ENCODE measurements at regions not wholly inside any gene's neighbourhood (a gene's known extent, or its start where the extent isn't known, plus 50 kb on each side); places are given as distances from the start of the nearest gene placed in this dataset.

DNA sequence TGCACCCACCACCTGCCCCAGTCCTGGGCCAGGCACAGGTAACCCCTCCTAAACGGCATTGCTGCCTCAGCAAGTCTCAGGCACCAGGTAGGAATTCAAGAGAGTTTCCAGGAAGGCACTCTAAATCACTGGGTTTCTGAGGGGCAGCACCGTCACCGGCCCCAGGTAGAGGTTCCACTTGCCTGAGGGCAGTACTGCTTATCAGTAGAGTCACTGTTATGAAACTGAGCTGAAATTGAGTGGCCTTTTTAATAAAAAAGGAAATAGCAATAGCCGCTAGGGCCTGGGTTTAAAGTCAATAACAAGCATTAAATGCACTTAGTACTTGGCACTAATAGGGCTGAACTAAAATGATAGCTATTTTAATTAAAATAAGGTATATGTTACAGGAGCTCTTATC is 653.7 kb downstream of the METTL4 start:
- H3K27ac Mint-ChIP-seq, result no peak overlapping the region
- no peak overlapping the region for H3K4me3 Mint-ChIP-seq
- H3K4me1 Mint-ChIP-seq (ENCODE audit: low read depth in 2 of 2), result no peaks in the 10 kb centered on the region
- DNase-seq (no peak), ATAC-seq (replicated peaks) (no peak)
- H3K27me3 Mint-ChIP-seq, result no peaks in the 10 kb centered on the region
- no peaks in the 10 kb centered on the region for H3K36me3 Mint-ChIP-seq (ENCODE audit: insufficient read depth)
- H3K9me3 Mint-ChIP-seq, result peaks cover 7 to 19% of the 10 kb centered on the region in 2 donors

DNA sequence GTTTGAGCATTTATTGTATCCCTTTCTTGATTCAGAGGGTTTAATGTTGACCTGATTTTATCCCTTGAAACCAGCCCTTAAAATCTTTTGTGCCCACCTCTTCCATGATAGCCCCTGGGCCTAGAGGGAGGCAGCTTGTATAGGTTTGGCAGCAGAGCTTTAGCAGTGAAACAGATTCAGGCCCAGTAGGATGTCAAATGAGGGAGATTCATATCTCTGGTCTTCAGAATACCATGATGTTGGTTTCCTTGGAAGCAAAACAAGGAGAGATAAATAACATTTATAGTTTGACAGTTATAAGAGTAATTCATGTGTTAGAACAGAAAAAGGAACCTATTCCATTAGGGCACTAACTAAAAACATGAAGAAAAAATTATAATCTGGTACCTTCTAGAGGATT is 649.2 kb downstream of the METTL4 start:
- DNase-seq, result no peak
- no peak overlapping the region for H3K4me3 Mint-ChIP-seq
- peaks cover 0 to 11% of the 10 kb centered on the region in 2 donors for H3K9me3 Mint-ChIP-seq
- no peaks in the 10 kb centered on the region for H3K27me3 Mint-ChIP-seq
- H3K4me1 Mint-ChIP-seq (ENCODE audit: low read depth in 2 of 2), result no peaks in the 10 kb centered on the region
- H3K36me3 Mint-ChIP-seq (ENCODE audit: insufficient read depth), result no peaks in the 10 kb centered on the region
- H3K27ac Mint-ChIP-seq, result no peak overlapping the region
- no peak for ATAC-seq (replicated peaks)

DNA sequence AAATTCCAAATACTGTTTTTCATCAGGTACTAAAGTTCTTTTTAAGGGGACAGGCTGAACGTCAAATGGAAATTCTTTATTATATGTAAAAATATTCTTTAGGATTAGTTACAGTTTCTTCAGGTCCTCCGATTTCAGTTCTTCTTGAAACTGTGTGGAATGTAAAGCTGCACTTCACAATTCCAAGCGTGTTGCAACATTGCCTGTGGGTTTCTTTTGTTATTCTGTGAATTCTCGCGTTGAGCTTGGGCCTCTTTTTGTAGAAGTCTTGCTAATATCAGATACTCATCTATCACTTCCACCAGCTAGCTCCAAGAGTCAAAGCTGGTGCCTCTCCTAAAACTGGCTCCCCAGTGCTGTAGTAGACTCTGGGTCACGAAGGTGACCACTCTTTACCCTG is 642.6 kb downstream of the METTL4 start:
- no peak overlapping the region for H3K27ac Mint-ChIP-seq
- no peaks in the 10 kb centered on the region for H3K27me3 Mint-ChIP-seq
- H3K4me1 Mint-ChIP-seq (ENCODE audit: low read depth in 2 of 2), result no peaks in the 10 kb centered on the region
- peaks cover 10 to 11% of the 10 kb centered on the region in 2 donors for H3K9me3 Mint-ChIP-seq
- ATAC-seq (replicated peaks) (no peak), DNase-seq (no peak)
- H3K36me3 Mint-ChIP-seq (ENCODE audit: insufficient read depth), result no peaks in the 10 kb centered on the region
- H3K4me3 Mint-ChIP-seq, result no peak overlapping the region

DNA sequence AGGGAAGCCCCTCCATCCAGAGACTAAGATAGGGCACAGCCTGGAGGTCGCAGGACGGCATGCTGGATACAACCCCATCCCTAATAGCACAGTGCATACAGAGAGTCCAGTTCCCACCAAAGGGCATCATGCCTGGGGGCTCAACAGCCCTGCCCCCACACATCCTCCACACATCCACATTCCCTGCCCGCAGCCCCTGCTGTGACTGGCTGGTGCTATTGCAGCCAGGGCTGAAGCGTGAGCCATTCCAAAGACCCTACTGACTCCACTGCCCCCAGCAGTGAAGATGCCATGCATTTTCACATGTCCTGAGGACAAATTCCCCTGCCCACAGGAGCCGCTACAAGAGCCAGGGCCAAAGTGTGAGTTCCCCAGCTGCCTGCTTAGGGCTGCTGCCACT is 641.6 kb downstream of the METTL4 start:
- H3K36me3 Mint-ChIP-seq (ENCODE audit: insufficient read depth), result no peaks in the 10 kb centered on the region
- H3K27me3 Mint-ChIP-seq, result no peaks in the 10 kb centered on the region
- DNase-seq (no peak), ATAC-seq (replicated peaks) (no peak)
- no peaks in the 10 kb centered on the region for H3K4me1 Mint-ChIP-seq (ENCODE audit: low read depth in 2 of 2)
- H3K9me3 Mint-ChIP-seq, result peaks cover 10 to 11% of the 10 kb centered on the region in 2 donors
- H3K4me3 Mint-ChIP-seq, result no peak overlapping the region
- no peak overlapping the region for H3K27ac Mint-ChIP-seq

- Mint-ChIP-seq H3K27me3 (no peaks in the 10 kb centered on the region), H3K4me1 (ENCODE audit: low read depth in 2 of 2) (no peaks in the 10 kb centered on the region), H3K4me3 (no peak overlapping the region), H3K9me3 (peaks cover 11 to 13% of the 10 kb centered on the region in 2 donors), H3K36me3 (ENCODE audit: insufficient read depth) (no peaks in the 10 kb centered on the region), H3K27ac (no peak overlapping the region)
- no peak for ATAC-seq (replicated peaks)
- no peak for DNase-seq
Measured at GRCh38 chr18:1930291-1931270, 640.7 kb downstream of the METTL4 start.

DNA sequence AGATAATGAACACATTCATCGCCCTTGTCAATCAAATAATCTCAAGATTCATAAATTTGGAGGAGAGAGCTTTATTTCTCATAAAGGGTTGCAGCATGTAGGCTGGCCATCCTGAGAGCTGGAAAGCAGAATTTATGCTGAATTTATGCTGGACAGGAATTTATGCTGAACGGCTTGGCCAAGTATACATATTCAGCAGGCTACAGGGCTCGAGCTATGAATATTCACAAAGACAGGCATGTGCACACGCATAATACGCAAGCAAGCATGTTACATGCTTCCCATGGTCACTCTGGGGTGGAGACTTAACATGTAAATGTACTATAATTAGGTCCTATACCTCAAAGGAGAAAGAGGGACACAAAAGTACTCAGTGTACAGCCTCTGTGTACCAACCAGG is 618.8 kb downstream of the METTL4 start:
- Mint-ChIP-seq H3K4me3 (no peak overlapping the region), H3K27ac (no peak overlapping the region), H3K36me3 (ENCODE audit: insufficient read depth) (no peaks in the 10 kb centered on the region)

DNA sequence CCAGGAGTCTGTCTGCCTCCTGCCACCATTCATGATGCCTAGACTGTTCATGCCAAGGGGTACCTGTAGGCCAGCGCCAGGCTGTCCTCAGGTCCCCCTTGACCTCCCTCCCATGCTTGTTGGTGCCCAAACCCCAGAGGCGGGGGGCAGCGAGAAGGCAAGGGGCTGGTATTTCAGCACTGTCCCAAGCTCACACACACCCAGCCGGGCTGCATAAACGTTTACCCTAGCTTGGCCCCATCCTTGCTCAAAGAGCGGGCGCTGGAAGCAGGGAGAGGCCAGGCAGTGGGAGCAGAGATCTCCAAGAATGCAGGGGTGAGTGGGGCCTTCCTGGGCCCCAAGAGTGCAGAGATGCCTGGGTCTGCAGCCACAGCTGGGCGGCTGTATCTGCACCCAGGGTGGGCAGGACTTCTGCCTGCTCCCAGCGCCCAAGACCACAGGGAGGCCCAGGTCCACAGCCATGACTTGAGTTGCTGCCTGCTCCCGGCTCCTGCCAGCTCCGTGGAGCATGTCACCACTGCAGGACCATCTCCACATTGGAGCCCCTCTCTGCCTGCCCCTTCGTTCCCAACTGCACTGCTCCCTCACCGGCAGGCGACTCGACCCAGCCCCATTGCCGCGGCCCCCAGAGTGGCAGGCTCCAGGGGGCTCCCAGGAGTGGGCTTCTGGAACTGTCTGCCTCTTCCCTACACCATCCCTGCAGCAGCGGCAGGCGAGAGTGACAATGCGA is 616.6 kb downstream of the METTL4 start:
- no peak overlapping the region for H3K4me3 Mint-ChIP-seq

More for the DNA sequence above, 618.8 kb downstream of the METTL4 start:
- DNase-seq, result no peak
- H3K9me3 Mint-ChIP-seq, result peaks cover 0 to 10% of the 10 kb centered on the region in 2 donors
- no peaks in the 10 kb centered on the region for H3K4me1 Mint-ChIP-seq (ENCODE audit: low read depth in 2 of 2)
- H3K27me3 Mint-ChIP-seq, result no peaks in the 10 kb centered on the region
- no peak for ATAC-seq (replicated peaks)

GRCh38 chr18:1958798-1959197 is 612.5 kb downstream of the METTL4 start:
- H3K27me3 Mint-ChIP-seq, result no peaks in the 10 kb centered on the region
- no peaks in the 10 kb centered on the region for H3K4me1 Mint-ChIP-seq (ENCODE audit: low read depth in 2 of 2)
- H3K36me3 Mint-ChIP-seq (ENCODE audit: insufficient read depth), result no peaks in the 10 kb centered on the region
- no peak overlapping the region for H3K4me3 Mint-ChIP-seq
- DNase-seq (no peak), ATAC-seq (replicated peaks) (no peak)
- peaks cover 0 to 5% of the 10 kb centered on the region in 2 donors for H3K9me3 Mint-ChIP-seq
- H3K27ac Mint-ChIP-seq, result no peak overlapping the region

More for the DNA sequence above, 616.6 kb downstream of the METTL4 start:
- Mint-ChIP-seq H3K36me3 (ENCODE audit: insufficient read depth) (no peaks in the 10 kb centered on the region), H3K27me3 (no peaks in the 10 kb centered on the region), H3K27ac (no peak overlapping the region), H3K9me3 (peaks cover 0 to 11% of the 10 kb centered on the region in 2 donors), H3K4me1 (ENCODE audit: low read depth in 2 of 2) (no peaks in the 10 kb centered on the region)
- ATAC-seq (replicated peaks), result no peak
- DNase-seq, result no peak

GRCh38 chr18:1965016-1965415 is 606.3 kb downstream of the METTL4 start:
- DNase-seq (no peak), ATAC-seq (replicated peaks) (no peak)
- no peak overlapping the region for H3K27ac Mint-ChIP-seq
- H3K4me1 Mint-ChIP-seq (ENCODE audit: low read depth in 2 of 2), result no peaks in the 10 kb centered on the region
- H3K27me3 Mint-ChIP-seq, result no peaks in the 10 kb centered on the region
- H3K4me3 Mint-ChIP-seq, result no peak overlapping the region
- H3K36me3 Mint-ChIP-seq (ENCODE audit: insufficient read depth), result no peaks in the 10 kb centered on the region
- H3K9me3 Mint-ChIP-seq, result peaks cover 0 to 2% of the 10 kb centered on the region in 2 donors

DNA sequence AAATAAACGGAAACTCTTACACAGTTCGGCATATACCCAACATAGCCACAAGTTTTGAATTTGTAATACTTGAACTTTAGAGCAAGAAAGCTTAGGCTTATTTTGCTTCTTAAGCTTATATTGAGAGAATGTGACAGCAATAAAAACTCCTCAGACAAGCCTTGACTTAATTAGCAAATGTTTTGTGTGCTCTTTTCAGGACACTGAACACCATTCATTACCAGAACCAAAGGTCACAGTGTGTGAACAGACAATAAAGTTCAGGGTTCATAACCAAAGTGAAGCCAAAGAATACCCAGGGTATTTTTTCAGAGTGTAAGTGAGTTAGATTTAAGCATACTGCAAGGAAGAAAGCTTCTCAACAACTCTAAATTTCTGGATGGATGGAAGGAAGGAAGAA is 605.8 kb downstream of the METTL4 start:
- H3K27ac Mint-ChIP-seq, result no peak overlapping the region
- DNase-seq (no peak), ATAC-seq (replicated peaks) (no peak)
- H3K9me3 Mint-ChIP-seq, result no peaks in the 10 kb centered on the region
- no peaks in the 10 kb centered on the region for H3K36me3 Mint-ChIP-seq (ENCODE audit: insufficient read depth)
- H3K4me1 Mint-ChIP-seq (ENCODE audit: low read depth in 2 of 2), result no peaks in the 10 kb centered on the region
- H3K4me3 Mint-ChIP-seq, result no peak overlapping the region
- no peaks in the 10 kb centered on the region for H3K27me3 Mint-ChIP-seq

GRCh38 chr18:1968801-1969498 is 602.4 kb downstream of the METTL4 start:
- H3K27ac Mint-ChIP-seq, result no peak overlapping the region
- ATAC-seq (replicated peaks) (no peak), DNase-seq (no peak)
- no peak overlapping the region for H3K4me3 Mint-ChIP-seq
- peaks cover 0 to 4% of the 10 kb centered on the region in 2 donors for H3K9me3 Mint-ChIP-seq
- no peaks in the 10 kb centered on the region for H3K27me3 Mint-ChIP-seq
- no peaks in the 10 kb centered on the region for H3K36me3 Mint-ChIP-seq (ENCODE audit: insufficient read depth)
- H3K4me1 Mint-ChIP-seq (ENCODE audit: low read depth in 2 of 2), result no peaks in the 10 kb centered on the region

- H3K36me3 Mint-ChIP-seq (ENCODE audit: insufficient read depth), result no peaks in the 10 kb centered on the region
- peaks cover 0 to 6% of the 10 kb centered on the region in 2 donors for H3K9me3 Mint-ChIP-seq
- no peak for DNase-seq
- no peak overlapping the region for H3K27ac Mint-ChIP-seq
- ATAC-seq (replicated peaks), result no peak
- no peaks in the 10 kb centered on the region for H3K4me1 Mint-ChIP-seq (ENCODE audit: low read depth in 2 of 2)
- no peaks in the 10 kb centered on the region for H3K27me3 Mint-ChIP-seq
- H3K4me3 Mint-ChIP-seq, result no peak overlapping the region
Measured at GRCh38 chr18:1976484-1976883, 594.8 kb downstream of the METTL4 start.

DNA sequence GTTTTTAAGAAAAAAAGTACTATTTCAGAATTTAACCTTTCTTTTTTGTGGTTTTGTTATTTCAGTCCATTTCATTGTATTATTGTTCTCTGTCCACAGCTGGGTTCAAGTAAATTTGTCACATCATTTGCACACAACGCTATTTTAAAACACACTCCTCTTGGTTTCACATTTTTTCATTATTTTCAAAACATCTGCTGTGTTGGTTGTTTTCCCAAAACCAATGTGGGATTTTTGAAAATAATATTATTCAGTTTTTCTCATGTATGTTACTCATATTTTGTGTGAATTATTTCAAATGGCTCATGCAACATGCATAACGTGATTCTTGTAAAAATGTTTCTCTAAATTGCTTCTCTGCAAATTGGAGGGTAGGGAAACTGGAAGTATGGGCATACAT is 589.2 kb downstream of the METTL4 start:
- H3K9me3 Mint-ChIP-seq, result peaks cover 0 to 5% of the 10 kb centered on the region in 2 donors
- no peaks in the 10 kb centered on the region for H3K27me3 Mint-ChIP-seq
- DNase-seq (no peak), ATAC-seq (replicated peaks) (no peak)
- no peaks in the 10 kb centered on the region for H3K36me3 Mint-ChIP-seq (ENCODE audit: insufficient read depth)
- no peaks in the 10 kb centered on the region for H3K4me1 Mint-ChIP-seq (ENCODE audit: low read depth in 2 of 2)
- no peak overlapping the region for H3K4me3 Mint-ChIP-seq
- H3K27ac Mint-ChIP-seq, result no peak overlapping the region

Measured in effector memory CD8-positive, alpha-beta T cell (primary cell).